ENCODE measurements at regions not wholly inside any gene's neighbourhood (a gene's known extent, or its start where the extent isn't known, plus 50 kb on each side); places are given as distances from the start of the nearest gene placed in this dataset.
A peak's percentile ranks its signal among the peaks of the same experiment; 100 is the strongest.

DNA sequence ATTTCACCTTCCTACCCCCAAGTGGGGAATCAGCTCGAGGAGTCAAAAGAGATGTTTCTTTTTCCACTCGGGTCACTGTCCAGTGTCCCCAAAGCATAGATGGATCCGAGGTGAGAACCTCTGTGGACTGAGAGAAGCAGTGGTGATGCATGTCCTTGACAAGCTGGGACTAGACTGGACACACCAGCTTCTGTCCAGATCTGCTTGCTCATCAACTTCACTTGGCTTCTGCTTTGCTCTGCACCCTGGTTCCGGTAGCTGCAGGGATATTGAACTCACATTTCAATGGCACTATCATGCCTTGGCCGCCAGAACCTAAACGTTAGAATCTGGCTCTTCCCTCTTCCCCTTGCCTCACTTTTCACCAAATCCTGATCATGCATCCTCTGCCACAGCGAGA, 50.3 kb upstream of the CXCL12 start:
- DNase-seq, result no peak

DNA sequence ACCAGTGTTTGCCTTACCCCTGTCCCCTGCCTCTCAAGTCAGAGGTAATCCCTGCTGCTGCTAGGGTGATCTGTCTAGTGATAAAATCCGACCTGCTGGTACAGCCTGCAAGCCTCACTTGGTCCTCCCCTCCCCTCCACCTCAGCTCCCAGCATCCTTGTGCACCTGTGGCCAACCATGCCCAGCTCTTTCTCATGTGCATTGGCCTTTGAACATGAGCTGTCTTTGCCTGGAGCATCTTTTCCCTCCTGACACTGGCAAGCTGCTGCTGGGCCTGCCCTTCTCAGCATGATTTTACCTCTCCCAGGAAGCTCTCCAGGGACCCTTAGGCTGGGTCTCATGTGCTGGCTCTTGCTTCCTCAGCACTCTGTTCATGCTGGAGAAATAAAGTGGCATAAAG, 51.3 kb upstream of the CXCL12 start:
- DNase-seq, result no peak

DNA sequence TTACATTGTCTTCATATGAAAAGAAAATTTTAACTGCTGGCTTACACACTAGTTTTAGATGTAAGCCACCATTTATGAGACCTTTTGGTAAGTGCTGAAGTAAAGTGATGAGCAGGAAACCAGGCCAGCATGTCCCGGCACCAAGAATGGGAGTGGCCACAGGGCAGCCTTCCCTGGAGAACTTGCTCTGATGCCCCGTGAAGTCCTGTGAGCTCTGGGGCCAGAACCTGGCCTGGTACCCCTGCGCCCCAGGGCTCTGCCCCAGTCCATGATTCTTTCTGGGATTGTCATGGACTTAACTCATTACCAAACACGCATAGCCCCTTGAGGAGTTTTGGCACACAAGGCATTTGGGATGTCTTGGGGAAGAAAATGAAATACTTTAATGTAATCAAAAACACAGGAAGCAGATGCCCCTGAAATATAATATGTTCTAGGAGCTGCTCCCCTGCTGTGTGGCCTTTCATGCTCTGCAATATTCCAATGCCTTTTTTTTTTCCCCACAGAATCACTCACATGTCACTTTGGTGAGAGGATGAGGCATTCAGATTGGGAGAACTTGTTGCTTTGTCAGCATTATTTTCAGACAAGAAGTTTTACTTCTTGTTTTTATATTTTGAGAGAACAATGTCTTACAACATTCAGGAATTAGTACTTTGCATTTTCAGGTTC, 53.1 kb upstream of the CXCL12 start:
- DNase-seq, result no peak

DNA sequence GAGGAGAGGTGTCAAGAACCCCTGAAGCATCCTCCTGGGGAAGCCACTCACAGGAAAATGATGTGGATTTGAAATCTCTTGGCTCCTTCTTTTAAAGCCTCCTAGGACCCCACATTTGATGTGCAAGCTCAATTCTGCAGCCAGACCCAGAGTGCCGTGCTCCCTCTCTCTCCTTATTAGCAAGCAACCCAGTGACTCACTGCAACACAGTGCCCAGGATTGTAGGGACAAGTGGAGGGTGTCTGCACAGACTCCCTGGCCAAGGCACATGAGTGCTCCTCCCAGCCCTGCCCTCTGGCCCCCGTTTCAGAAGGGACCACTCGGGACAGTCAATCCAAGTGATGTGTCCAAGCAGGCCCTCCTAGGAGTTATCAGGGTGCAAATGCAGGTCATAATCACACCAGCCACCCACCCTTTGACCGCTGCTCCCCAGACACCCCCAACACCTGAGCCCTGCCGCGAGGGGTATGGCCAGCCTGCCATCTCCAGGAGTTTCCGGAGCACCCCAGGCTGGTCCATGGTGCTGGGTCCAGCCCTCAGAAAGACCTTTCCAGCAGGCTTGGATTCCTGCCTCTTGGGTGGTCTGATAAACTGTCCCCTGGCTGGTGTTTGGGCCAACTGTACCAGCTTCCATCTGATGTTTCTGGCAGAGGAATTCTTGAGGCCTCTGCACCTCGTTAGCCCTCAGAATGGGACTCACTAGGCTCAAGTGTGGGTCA, 54.5 kb upstream of the CXCL12 start:
- no peak for DNase-seq

DNA sequence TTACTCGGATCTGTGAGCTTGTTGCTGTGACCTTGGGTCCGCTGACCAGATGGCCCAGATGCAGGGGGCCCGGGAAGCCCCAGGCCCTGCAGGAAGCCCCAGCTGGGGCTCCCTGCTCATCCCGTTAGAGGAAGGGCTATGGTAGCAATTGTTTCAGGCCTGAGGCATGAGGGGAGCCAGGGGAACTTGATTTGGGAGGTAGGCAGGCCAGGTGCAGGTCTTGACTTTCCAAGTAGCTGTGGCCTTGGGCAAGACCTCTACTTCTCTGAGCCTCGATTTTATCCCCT, 55.0 kb upstream of the CXCL12 start:
- no peak for DNase-seq

DNA sequence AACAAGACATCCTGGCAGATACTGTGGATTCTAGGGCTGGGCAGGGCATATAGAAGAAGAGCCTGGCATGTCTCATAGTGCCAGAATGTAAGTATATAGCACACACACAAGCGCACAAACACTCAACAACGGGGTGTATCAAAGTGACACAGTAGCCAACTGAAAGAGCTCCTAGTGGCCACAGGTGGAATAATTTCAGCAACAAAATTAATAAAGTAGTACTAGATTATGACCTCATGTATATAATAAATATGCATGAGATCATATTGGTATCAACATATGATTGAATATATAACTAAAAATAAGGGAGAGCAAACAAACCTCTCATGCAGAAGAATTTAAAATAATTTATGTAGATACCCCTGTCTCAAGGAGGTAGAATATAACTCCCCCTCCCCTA, 72.4 kb upstream of the CXCL12 start:
- DNase-seq, result no peak

DNA sequence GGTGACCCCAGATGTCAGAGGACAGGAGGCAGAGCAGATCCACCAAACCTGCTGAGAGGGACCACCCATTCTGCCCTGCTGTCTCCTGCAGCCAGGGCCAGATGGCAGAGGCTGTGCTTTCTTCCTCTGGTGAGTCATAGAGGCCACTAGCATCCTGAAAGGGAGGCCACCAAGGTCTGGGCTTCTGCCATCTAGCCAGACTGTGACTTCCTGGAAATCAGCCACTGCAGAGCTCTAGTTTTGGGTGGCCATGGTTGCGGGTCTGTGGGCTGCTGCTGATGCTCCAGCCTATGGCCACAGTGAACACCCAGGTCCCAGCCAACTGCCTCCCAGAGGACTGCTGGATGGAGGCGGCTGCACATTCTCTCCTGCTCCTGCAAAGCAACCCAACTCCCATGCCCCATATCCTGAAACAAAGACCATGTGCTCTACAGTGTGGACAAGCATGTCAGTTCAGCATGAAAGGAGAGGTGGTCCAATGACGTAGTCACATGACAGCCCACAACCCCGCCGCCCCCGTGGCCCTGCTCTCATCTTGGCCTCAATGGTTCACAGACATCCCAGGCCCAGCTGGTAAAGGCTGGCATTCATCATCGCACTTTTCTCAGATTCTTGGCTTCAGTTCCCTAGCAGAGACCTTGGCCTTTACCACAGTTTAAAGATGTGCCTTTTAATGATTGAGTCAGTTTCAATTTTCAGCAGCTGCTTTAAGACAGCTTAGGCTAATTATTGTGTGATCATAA, 73.9 kb upstream of the CXCL12 start:
- no peak for DNase-seq

DNA sequence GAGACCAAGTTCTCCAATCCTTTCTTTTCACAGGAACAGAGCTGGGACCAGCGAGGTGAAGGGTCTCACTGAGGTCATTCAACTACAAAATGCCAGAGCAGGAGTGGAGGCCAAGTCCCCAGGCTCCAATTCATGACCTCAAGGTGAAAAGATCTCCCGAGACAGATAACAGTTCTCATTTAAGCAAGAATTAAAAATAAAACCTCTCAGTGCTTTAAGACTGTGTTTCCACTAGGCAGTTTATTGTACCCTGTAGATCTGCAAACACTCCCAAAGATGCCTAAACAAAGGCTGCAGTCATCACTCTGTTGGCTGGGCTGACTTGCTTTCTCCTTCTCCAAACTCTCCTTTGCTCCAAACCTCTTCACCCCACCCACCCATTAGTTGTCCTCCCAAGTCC, 74.8 kb upstream of the CXCL12 start:
- DNase-seq, result no peak

DNA sequence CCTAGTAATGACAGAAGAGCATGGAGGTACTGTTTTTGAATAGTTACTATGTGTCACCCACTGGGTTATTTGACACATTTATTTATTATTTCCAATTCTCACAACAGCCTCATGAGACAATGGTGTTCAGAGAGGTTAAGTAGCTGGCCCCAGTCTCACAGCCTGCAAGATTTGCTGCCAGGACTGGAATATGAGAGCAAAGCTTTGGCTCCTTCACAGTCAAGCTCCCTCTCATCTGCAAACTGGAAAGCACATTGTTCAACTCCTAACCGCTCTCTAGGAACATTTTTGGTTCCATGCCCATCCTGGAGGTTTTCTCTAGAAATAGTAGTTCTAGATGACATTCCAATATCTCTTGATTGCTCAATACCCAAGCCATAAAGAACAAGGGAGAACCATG, 75.5 kb upstream of the CXCL12 start:
- no peak for DNase-seq

DNA sequence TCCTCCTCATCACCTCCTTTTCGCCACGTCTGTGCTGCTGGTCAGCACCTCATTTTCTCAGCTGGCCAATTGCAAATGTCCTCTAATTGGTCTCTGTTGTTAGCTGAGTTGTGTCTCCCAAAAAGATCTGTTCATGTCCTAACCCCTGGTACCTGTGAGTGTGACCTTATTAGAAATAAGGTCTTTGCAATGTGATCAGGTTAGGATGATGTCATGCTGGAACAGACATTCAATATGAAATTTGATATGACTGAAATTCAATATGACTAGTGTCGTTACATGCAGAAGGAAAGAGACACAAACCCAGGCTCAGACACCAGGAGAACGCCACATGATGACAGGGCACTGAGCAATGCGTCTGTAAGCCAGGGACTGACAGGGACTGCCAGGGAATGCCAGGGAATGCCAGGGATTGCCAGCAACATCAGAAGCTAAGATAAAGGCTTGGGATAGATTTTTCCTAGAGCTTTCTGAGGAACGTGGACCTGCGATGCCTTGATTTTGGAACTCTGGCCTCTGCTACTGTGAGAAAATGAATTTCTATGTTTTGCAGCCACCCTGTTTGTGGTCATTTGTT, 77.5 kb upstream of the CXCL12 start:
- DNase-seq, result no peak

DNA sequence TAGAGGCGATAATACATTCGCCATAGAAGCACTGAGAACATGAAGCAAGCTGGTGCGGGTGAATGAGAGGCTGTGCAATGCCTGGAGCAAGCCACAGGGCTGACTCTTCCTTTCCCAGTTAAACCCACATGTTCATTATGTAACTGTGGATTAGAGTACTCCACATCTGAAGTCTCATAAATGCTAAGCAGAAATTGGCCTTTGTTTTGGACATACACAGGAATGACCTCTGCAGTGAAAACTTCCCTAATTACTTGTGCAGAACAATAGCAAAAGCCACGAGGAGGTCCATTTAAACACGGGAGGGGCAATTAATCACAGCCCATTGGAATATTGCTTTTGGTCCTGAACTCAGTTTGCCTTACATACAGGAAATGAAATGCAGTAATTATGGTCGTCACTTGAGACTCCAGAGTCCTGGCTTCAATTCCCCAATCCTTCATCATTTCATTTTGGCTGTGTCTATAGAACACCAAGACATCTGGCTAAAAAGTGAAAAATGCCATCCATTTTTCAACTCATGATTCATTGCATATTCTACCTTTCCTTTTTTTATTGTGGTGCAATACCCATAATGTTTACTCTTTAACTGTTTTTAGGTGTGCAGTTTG, 78.7 kb upstream of the CXCL12 start:
- DNase-seq, result no peak

DNA sequence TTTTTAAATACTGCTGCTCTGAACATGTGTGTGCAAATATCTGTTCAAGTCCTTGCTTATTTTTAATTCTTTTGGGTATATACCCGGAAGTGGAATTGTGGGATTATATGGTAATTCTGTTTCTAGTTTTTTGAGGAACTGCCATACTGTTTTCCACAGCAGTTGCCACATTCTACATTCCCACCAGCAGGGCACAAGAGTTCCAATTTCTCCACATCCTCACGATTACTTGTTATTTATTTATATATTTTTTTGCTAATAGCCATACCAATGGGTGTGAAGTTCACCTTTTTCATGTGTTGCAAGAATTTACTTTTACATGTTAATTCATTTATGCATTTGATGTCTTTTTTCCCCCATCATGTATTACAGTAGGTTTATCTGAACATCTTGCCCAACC, 79.6 kb upstream of the CXCL12 start:
- no peak for DNase-seq

DNA sequence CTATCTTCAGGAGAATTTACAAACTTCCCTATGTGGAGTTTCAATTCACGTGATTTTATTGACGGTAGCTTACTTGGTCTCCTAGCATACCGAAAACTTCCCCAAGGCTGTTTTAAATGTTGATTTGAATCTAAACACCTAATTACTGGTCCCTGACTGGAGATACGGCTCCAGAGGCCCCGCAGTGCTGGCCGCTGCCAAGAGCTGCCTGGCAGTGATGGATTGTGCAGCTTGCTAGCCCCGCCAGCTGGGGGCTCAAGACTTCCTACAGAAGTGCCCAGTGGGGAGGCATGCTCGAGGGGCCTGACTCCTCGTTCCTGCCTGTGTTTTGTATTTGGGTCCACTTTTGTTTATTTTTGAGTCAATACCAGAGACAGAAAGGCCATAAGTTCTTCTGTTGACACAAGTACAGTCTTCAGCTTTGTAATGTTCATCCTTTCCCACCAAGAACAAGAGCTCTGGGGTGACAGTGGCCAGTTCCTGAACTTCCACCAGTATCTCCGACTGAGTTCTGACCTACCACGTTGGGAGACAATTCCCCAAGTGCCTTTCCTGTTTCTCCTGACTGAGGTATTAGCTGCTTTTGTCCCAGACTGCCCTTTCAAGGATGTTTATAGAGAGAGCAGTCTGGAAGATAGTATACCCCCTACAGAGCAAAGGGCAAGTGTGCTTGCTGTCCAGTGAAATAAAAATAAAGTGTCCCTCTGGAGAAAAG, 80.7 kb upstream of the CXCL12 start:
- no peak for DNase-seq

DNA sequence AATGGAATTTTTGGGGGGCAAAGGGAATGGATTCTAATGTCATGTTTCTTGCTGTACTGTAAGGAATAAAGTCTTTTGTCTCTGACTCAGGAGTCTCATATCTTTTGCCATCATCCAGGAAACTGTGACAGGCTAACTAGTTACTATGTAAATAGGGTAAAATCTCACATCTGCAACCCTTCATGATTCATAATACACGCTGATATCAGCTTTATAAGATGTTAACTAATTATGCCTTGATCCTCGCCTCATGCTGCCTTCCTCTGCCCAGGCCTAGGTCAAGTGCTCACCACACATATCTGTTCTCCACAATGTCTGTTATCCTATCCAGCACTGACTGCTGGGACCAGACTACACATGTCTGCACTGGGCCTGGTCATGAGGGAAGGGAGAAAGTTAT, 81.3 kb upstream of the CXCL12 start:
- no peak for DNase-seq

DNA sequence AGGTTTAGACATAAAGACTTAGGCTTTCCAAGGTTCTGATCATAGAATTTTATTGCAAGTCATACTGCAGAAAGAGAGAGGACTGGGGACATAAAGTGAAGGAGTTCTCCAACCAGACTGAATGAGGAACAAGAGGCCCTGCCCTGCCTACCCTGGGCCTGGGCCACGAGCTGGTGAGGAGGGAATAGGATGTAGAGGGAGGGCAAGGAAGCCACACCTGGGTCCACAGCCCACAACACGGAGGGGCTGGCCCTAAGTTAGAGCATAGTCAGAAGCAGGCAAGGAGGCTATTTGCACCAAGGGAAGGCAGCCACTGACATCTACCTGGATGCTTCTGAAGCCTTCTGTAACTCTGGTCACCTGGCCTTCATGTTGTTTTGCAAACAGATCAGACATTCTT, 82.2 kb upstream of the CXCL12 start:
- no peak for DNase-seq

DNA sequence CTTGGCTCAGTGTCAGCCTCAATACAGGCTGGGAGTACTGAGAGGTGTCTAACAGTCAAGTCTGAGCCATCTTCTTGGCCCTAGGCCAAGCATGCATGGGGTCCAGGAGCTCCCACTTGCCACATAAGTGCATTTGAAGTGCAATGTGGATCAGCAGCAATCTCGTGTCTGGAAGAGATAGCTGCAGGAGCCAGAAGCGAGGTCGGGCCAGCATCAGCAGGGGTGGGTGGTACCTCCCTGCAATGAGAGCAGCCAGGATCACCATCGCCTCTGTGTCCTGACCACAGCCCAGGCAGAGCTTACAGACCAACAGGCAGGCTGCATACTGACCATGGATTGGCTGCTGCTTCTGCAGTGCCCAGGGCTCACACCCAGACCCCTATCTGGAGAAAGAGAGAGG, 83.0 kb upstream of the CXCL12 start:
- DNase-seq, result no peak

DNA sequence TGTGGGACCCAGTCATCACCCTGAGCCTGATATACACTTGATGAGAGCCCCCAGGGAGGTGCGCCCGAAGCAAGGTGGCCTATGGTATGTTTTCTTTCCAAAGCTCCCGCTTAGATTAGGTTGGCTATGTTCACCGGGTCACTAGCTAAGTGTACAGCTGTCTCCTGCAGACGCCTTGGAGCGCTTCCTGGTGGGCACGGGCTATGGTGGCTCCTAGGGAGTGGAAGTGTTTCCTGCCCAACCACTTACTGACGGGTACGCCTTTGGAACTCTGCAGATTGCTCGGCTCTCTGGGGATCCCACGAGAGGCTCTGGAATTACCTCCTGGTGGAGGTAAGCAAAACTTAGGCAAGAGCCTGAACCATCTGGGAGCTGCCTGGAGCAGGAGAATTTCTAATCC, 83.6 kb upstream of the CXCL12 start:
- DNase-seq, result no peak

DNA sequence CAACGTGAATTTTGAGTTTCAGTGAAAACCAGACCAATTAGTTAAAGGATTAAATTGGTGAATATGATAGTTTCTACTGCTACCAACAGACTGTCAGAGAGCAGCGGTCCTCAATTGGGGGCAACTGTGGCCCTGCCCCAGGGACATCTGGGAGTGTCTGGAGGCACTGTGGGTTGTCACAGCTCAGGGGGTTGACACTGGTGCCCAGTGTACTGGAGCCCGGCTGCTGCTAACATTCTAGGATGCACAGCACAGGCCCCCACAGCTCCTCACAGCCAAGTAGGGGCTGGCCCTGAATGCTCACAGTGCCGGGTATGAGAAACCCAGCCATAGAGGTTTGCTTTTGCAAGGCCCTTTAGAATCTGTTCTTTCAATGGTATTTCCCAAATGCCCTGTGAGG, 84.1 kb upstream of the CXCL12 start:
- no peak for DNase-seq

DNA sequence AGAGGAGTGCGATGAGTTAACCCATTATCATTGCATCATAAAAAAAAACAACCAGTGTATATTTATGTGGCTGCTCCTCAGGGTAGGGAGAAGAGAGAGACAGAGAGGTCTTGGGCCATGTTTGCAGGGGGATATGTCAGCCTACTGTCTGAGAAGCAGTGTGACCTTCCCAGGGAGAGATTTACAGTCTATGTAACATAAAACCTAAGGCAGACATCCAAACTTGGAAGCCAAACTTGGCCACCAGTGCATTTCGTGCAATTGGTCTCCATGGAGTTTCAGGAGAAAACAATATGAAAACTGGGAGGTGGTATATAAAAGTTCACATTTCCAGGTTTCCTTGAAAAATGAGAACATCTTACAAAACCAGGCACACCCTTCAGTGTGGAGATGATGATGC, 85.9 kb upstream of the CXCL12 start:
- DNase-seq, result no peak

DNA sequence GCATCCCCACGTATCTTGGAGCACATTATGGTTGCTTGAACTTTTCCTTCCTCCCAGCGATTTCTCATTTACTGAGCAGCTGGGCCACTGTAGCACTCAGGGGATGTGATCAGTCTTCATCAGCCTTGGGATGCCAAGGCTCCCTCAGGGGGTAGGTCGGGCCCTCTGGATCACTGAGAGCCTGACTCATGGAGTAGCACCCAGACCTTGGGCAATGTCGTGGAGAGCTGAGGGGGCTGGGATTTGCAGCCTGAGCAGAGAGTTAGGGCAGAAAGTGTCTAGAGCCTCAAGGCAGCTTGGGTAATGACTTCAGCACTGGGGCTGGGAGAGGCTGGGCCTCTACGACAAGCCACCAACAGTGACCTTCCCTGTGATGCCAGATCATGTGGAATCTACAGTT, 86.5 kb upstream of the CXCL12 start:
- DNase-seq, result peak; percentile 44

DNA sequence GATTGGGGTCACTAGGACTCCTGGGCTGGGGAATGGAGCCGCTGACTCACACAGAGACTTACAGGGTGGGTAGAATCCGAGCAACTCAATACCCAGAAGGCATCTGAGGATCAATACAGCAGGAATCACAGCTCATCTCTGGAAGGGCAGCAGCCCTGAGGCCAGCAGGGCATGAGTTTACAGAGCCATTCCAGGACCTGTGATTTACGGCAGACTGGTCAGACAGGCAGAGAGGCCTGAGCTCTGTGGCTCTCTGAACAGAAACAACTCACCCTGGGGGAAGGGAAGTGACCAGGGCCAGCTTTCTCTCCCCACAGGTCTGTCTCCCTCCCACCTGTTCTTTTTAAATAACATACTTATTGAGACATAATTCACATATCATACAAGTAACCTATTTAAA, 88.2 kb upstream of the CXCL12 start:
- no peak for DNase-seq

DNA sequence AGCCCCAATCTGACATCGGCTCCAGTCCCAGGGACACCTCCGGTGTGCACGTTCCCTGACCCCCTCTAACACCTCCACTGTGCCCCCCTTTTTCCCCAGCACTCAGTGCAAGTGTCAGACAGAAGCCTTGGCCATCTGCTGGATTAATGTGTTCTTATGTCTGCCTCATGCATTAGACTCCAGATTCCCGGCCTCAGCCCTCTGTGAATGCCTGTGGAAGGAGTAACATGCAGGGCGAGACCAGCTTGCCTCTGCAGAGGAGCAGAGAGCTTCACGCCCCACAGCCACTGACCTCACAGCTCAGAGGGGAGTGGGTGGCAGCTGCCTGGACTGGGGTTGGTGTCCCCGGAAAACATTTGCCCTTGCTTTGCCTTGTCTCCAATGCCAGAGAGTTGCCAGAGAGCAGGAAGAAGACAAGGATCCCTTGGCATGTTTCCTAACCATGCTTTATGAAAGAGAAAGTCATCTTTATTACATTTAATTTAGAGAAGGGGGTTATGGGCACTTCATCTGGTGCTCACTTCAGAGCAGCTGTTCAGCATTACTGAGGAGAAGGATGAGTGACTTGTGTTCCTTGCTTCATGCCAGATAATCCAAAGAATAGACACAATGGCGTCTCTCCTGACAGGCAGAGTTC, 91.6 kb upstream of the CXCL12 start:
- DNase-seq, result no peak

DNA sequence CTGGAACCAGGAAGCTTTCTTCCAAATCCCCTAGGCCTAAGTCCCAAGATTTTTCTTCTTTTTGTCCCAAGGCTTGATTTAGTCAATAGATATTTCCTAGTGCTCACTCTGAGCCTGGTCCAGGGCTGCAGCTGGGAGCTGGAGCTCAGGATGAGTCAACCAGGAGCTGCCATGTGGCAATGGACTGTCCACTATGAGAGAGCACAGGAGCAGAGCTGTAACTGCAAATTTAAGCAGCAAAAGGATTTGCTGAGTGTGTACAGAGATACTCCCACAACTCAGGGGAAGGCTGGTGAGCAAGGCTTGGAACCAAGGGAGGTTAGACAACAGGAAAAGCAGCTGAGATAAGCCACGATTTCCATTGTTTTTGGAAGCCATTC, 92.1 kb upstream of the CXCL12 start:
- no peak for DNase-seq
